ENCODE measurements at regions not wholly inside any gene's neighbourhood (a gene's known extent, or its start where the extent isn't known, plus 50 kb on each side); places are given as distances from the start of the nearest gene placed in this dataset.

DNA sequence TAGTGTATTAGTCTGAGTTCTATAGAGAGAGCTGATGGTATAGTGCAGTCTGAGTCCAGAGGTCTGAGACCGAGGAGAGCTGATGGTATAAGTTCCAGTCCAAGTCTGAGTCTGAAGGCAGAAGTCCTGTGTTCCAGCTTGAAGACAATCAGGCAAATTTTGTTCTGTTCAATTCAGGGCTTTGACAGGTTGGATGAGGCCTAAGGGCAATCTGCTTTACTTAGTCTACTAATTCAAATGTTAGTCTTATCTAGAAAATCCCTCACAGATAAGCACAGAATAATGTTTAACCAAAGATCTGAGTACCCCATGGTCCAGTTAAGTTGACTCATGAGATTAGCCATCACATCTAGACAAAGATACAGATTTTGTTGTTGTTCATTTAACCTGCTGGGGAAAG, 303.0 kb upstream of the KLF4 start:
- no peak overlapping the region for H3K27ac ChIP-seq
- H3K4me1 ChIP-seq (ENCODE audit: insufficient read depth), result no peaks in the 10 kb centered on the region
- TF ChIP-seq EP300 (IDR thresholded peaks at IDR 0.05) (no peak), POLR2A (IDR thresholded peaks at IDR 0.05) (no peak)
- TF ChIP-seq, protein P1, sequence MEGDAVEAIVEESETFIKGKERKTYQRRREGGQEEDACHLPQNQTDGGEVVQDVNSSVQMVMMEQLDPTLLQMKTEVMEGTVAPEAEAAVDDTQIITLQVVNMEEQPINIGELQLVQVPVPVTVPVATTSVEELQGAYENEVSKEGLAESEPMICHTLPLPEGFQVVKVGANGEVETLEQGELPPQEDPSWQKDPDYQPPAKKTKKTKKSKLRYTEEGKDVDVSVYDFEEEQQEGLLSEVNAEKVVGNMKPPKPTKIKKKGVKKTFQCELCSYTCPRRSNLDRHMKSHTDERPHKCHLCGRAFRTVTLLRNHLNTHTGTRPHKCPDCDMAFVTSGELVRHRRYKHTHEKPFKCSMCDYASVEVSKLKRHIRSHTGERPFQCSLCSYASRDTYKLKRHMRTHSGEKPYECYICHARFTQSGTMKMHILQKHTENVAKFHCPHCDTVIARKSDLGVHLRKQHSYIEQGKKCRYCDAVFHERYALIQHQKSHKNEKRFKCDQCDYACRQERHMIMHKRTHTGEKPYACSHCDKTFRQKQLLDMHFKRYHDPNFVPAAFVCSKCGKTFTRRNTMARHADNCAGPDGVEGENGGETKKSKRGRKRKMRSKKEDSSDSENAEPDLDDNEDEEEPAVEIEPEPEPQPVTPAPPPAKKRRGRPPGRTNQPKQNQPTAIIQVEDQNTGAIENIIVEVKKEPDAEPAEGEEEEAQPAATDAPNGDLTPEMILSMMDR (IDR thresholded peaks at IDR 0.05), result no peak
- intact Hi-C loops (cut with DNase I), result loop anchor here in 1 of 4 donors (10.0 kb wide), 1 partner anchor 52 kb away; no protein-coding TSS in a partner anchor
- WGBS, 3 donors, result 86 to 95% (median 91%) methylated on average over 1 of the region's 1 CpG
- H3K9me3 ChIP-seq, result no peaks in the 10 kb centered on the region
- no peak for DNase-seq
- H3K4me3 ChIP-seq, result no peak overlapping the region
- no peaks in the 10 kb centered on the region for H3K27me3 ChIP-seq
- H3K36me3 ChIP-seq, result no peaks in the 10 kb centered on the region

DNA sequence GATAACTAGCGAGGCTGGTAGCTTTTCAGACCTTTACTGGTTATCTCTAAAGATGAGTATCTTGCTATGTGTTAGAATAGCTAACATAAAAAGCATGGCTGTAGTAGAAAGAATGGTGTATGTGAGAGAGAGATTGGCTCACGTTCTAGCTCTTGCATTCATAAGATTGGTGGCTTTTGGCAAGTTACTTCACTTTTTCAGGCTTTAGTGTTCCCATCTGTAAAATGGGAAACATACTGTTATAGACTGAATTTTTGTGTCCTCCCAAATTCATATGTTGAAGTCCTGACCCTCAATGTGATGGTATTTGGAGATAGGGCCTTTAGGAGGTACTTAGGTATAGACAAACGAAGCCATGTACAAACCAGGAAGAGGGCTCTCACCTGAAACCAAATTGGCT, 302.4 kb upstream of the KLF4 start:
- no peak overlapping the region for H3K4me3 ChIP-seq
- no peak overlapping the region for H3K27ac ChIP-seq
- intact Hi-C loops (cut with DNase I), result loop anchor here in 1 of 4 donors (10.0 kb wide), 1 partner anchor 53 kb away; no protein-coding TSS in a partner anchor
- H3K9me3 ChIP-seq, result no peaks in the 10 kb centered on the region
- no peaks in the 10 kb centered on the region for H3K4me1 ChIP-seq (ENCODE audit: insufficient read depth)
- TF ChIP-seq POLR2A (IDR thresholded peaks at IDR 0.05), result no peak
- TF ChIP-seq, protein P1 (IDR thresholded peaks at IDR 0.05), result no peak
- no peak for TF ChIP-seq EP300 (IDR thresholded peaks at IDR 0.05)
- no peaks in the 10 kb centered on the region for H3K36me3 ChIP-seq
- no peak for DNase-seq
- WGBS, 3 donors, result 80 to 89% (median 89%) methylated on average over 3 of the region's 3 CpGs
- no peaks in the 10 kb centered on the region for H3K27me3 ChIP-seq

GRCh38 chr9:107789001-107789700, 299.6 kb upstream of the KLF4 start:
- no peak overlapping the region for H3K4me3 ChIP-seq

DNA sequence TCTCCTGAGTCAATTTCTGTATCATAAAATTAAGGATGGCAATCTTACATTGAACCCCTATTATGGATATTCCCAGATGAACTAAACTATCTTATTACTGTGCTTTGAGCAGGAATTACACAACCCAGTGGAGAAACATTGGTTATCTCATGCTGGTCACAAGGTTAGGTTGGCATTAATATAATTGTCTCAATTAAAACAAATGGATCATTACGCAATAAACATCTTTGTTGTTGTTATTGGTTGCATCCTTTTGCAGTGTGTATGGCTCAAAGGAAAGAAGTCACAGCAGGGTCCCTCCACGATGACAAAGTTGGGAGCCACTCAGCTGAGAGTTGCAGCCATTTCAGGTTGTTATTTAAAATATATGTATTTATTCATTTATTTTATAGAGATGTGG, 297.0 kb upstream of the KLF4 start:
- TF ChIP-seq, protein P1 (IDR thresholded peaks at IDR 0.05), result no peak
- no peak for TF ChIP-seq POLR2A (IDR thresholded peaks at IDR 0.05)
- TF ChIP-seq EP300 (IDR thresholded peaks at IDR 0.05), result no peak
- no peak overlapping the region for H3K27ac ChIP-seq
- H3K36me3 ChIP-seq, result no peaks in the 10 kb centered on the region
- H3K9me3 ChIP-seq, result no peaks in the 10 kb centered on the region
- H3K27me3 ChIP-seq, result no peaks in the 10 kb centered on the region
- H3K4me3 ChIP-seq, result no peak overlapping the region
- WGBS, 3 donors, result 90 to 96% (median 95%) methylated on average over 2 of the region's 2 CpGs
- peaks cover 3% of the 10 kb centered on the region for H3K4me1 ChIP-seq (ENCODE audit: insufficient read depth)
- no peak for DNase-seq
- intact Hi-C loops (cut with DNase I), result no loop called here

More at GRCh38 chr9:107789001-107789700, 299.6 kb upstream of the KLF4 start:
- no peaks in the 10 kb centered on the region for H3K9me3 ChIP-seq
- intact Hi-C loops (cut with DNase I), result no loop called here
- TF ChIP-seq, protein P1 (IDR thresholded peaks at IDR 0.05), result no peak
- no peak for TF ChIP-seq EP300 (IDR thresholded peaks at IDR 0.05)
- no peak for TF ChIP-seq POLR2A (IDR thresholded peaks at IDR 0.05)
- no peak overlapping the region for H3K27ac ChIP-seq
- whole genome bisulfite sequencing, 3 donors, result 96 to 98% (median 98%) methylated on average over 4 of the region's 4 CpGs
- no peak for DNase-seq
- peaks cover 2% of the 10 kb centered on the region for H3K4me1 ChIP-seq (ENCODE audit: insufficient read depth)
- no peaks in the 10 kb centered on the region for H3K36me3 ChIP-seq
- no peaks in the 10 kb centered on the region for H3K27me3 ChIP-seq
